Trophoblast cell (in vitro differentiated cells and primary cell): ENCODE measurements at regions not wholly inside any gene's neighbourhood (a gene's known extent, or its start where the extent isn't known, plus 50 kb on each side); places are given as distances from the start of the nearest gene placed in this dataset.
"Not testable (repeated sequence)": the region's sequence is repeated elsewhere in the genome, so short reads cannot be mapped to it uniquely, and the experiment has no call there.

Experiments used
- DNase-seq, 2 donors: peaks; one replicate each; pipeline ENCODE4 v3.0.0-alpha.2; 2016
- H2AFZ ChIP-seq: 2 replicates; pipeline ENCODE4 v1.6.1; 2013; ENCODE audit warnings: low read length, moderate library complexity, mild to moderate bottlenecking; ENCODE audit not compliant: insufficient read depth, poor library complexity
- H2AK5ac ChIP-seq: 2 replicates; pipeline ENCODE4 v1.6.1; 2013; ENCODE audit warnings: mild to moderate bottlenecking, low read length
- H2BK120ac ChIP-seq: 2 replicates; pipeline ENCODE4 v1.6.1; 2013; ENCODE audit warnings: low read length, mild to moderate bottlenecking, moderate library complexity; ENCODE audit not compliant: insufficient read depth, poor library complexity
- H2BK12ac ChIP-seq: 2 replicates; pipeline ENCODE4 v1.6.1; 2013; ENCODE audit warnings: mild to moderate bottlenecking, low read length, moderate library complexity
- H2BK5ac ChIP-seq: 2 replicates; pipeline ENCODE4 v1.6.1; 2013; ENCODE audit warnings: low read length, low read depth, moderate library complexity, mild to moderate bottlenecking; ENCODE audit not compliant: poor library complexity
- H3K14ac ChIP-seq: 2 replicates; pipeline ENCODE4 v1.6.1; 2013; ENCODE audit warnings: mild to moderate bottlenecking, low read length
- H3K18ac ChIP-seq: 2 replicates; pipeline ENCODE4 v1.6.1; 2013; ENCODE audit warnings: mild to moderate bottlenecking, low read length
- H3K23ac ChIP-seq: 2 replicates; pipeline ENCODE4 v1.6.1; 2013; ENCODE audit warnings: low read length
- H3K27ac ChIP-seq: 2 replicates; pipeline ENCODE4 v1.5.1; 2013; ENCODE audit warnings: low read depth, mild to moderate bottlenecking, inconsistent platforms, low read length, moderate library complexity
- H3K27me3 ChIP-seq: 2 replicates; pipeline ENCODE4 v1.6.1; 2013; ENCODE audit warnings: inconsistent platforms, mild to moderate bottlenecking, low read length, moderate library complexity; ENCODE audit not compliant: insufficient read depth
- H3K36me3 ChIP-seq, 2 experiments: 1 replicate in 1 of 2; 2 replicates in 1 of 2; pipeline ENCODE4 v1.6.1; 2013; ENCODE audit warnings: low read length in 2 of 2, mild to moderate bottlenecking in 2 of 2, moderate library complexity in 1 of 2; ENCODE audit not compliant: insufficient read depth in 2 of 2, control insufficient read depth in 1 of 2
- H3K4ac ChIP-seq: 2 replicates; pipeline ENCODE4 v1.6.1; 2013; ENCODE audit warnings: low read depth, mild to moderate bottlenecking, low read length, moderate library complexity
- H3K4me1 ChIP-seq, 2 experiments: 1 replicate in 1 of 2; 2 replicates in 1 of 2; pipeline ENCODE4 v1.6.1; 2013; ENCODE audit warnings: low read length in 2 of 2, mild to moderate bottlenecking in 2 of 2, moderate library complexity in 1 of 2; ENCODE audit not compliant: insufficient read depth in 2 of 2, control insufficient read depth in 1 of 2
- H3K4me2 ChIP-seq: 2 replicates; pipeline ENCODE4 v1.6.1; 2013; ENCODE audit warnings: inconsistent platforms, mild to moderate bottlenecking, low read length, moderate library complexity
- H3K4me3 ChIP-seq: 2 replicates; pipeline ENCODE4 v1.5.1; 2013; ENCODE audit warnings: mild to moderate bottlenecking, low read depth, low read length, inconsistent platforms
- H3K79me1 ChIP-seq: one replicate; pipeline ENCODE4 v1.6.1; 2013; ENCODE audit warnings: low read length
- H3K79me2 ChIP-seq: 2 replicates; pipeline ENCODE4 v1.6.1; 2013; ENCODE audit warnings: low read length, mild to moderate bottlenecking; ENCODE audit not compliant: control insufficient read depth, insufficient read depth, poor library complexity
- H3K9ac ChIP-seq: 2 replicates; pipeline ENCODE4 v1.6.1; 2013; ENCODE audit warnings: mild to moderate bottlenecking, low read length
- H3K9me3 ChIP-seq: 2 replicates; pipeline ENCODE4 v1.6.1; 2013; ENCODE audit warnings: low read depth, mild to moderate bottlenecking, control low read depth, inconsistent platforms, low read length; ENCODE audit not compliant: insufficient read depth
- H4K12ac ChIP-seq: 2 replicates; pipeline ENCODE4 v1.6.1; 2013; ENCODE audit warnings: low read depth, mild to moderate bottlenecking, low read length, moderate library complexity
- H4K8ac ChIP-seq: 2 replicates; pipeline ENCODE4 v1.6.1; 2013; ENCODE audit warnings: low read depth, mild to moderate bottlenecking, low read length, moderate library complexity
- H4K91ac ChIP-seq: one replicate; pipeline ENCODE4 v1.6.1; 2013; ENCODE audit warnings: low read depth, mild to moderate bottlenecking, low read length, moderate library complexity
- WGBS: extraction: QIAGEN DNeasy Blood & Tissue Kit; methylation state at CpG from one replicate; pipeline ENCODE4 v1.1.7; 2013; ENCODE audit warnings: missing lambda C conversion rate; ENCODE audit not compliant: insufficient read length, insufficient coverage; ENCODE audit errors: extremely low coverage; 5-methylcytosine and 5-hydroxymethylcytosine counted together

DNA sequence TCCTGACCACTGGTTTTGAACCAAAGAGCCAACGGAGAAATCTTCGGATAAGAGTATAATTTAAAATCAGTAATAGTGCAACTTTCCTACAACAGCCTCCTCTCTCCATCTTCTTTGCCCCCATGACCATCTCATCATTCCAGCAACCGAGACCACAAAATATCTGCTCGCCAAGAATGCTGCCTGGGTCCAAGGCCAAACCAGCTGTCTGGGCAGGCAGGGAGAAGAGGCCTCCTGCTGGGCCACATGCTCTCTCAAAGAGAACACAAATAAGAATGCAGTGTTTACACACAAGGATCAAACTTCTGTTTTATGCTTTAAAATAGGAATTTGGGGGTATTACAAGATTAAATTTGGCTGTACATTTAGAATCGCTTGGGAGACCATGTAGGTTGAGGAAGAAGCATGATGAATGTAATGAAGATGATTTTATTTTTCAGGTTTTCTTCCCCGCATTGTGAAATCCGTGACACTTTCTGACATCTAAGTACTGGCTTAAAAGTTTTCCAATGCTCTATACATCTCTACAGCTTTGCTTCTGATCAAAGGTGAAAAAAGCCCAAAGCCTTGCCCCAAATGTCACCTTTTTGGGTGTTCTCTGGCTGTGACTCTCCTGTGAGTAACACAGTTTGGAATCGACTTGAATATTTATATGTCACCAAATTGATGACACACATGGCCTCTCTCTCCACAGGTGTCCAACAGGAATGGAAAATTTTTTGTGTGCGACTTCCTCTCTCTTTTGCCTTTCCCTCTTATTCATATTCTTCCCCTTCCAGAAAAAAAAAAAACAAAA lies 79.4 kb upstream of the PROKR2 start:
- no peak overlapping the region for H3K27ac ChIP-seq
- H3K14ac ChIP-seq: no peak overlapping the region
- no CpG with 5 or more reads among the region's 9 CpGs for WGBS
- no peaks in the 10 kb centered on the region for H3K79me1 ChIP-seq
- no peak overlapping the region for H4K91ac ChIP-seq
- H3K4me2 ChIP-seq: no peak overlapping the region
- no peak overlapping the region for H4K12ac ChIP-seq
- no peaks in the 10 kb centered on the region for H3K9me3 ChIP-seq
- no peak overlapping the region for H3K4ac ChIP-seq
- no peak overlapping the region for H2AK5ac ChIP-seq
- H3K4me3 ChIP-seq: no peak overlapping the region
- no peaks in the 10 kb centered on the region for H3K36me3 ChIP-seq
- DNase-seq: no peak
- no peak overlapping the region for H2BK120ac ChIP-seq
- H3K18ac ChIP-seq: no peak overlapping the region
- H4K8ac ChIP-seq: no peak overlapping the region
- no peak overlapping the region for H3K23ac ChIP-seq
- no peak overlapping the region for H2BK5ac ChIP-seq
- no peak overlapping the region for H2AFZ ChIP-seq
- no peak overlapping the region for H2BK12ac ChIP-seq
- H3K9ac ChIP-seq: no peak overlapping the region
- no peaks in the 10 kb centered on the region for H3K4me1 ChIP-seq
- no peaks in the 10 kb centered on the region for H3K79me2 ChIP-seq
- H3K27me3 ChIP-seq: no peaks in the 10 kb centered on the region

DNA sequence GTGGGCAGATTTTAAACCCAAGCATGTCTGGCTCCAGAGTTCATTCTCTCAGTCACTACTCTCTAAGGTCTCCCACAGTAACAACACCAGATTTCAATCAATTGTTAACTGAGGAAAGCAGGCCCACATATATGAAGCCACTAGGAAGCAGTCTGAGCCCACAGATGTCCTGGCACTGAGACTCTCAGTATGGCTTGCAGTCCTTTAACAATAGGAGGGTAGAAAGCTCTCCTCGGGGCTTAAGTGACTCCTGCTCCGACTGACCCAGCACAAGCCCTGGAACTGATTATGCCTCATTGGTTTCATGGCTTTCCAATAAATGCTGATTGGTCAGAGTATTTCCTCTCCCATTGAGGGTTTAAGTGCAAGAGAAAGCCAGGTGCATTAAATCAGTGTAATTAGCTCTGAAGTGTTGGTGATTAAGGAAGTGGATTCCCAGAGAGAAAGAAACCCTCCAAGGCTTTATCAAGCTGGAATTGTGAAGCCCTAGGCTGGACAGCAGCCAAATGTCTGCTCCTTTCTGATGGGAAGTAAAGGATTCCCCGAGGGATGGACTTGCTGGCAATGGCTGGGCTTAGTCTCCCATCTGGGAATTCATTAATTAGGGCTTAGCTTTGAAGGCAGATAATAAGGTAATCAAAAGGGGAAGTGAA lies 76.6 kb upstream of the PROKR2 start:
- no peaks in the 10 kb centered on the region for H3K4me1 ChIP-seq
- no peaks in the 10 kb centered on the region for H3K9me3 ChIP-seq
- no peak overlapping the region for H2AFZ ChIP-seq
- no peak overlapping the region for H4K8ac ChIP-seq
- H3K18ac ChIP-seq: no peak overlapping the region
- no peaks in the 10 kb centered on the region for H3K36me3 ChIP-seq
- no peak for DNase-seq
- H3K4me3 ChIP-seq: no peak overlapping the region
- no peaks in the 10 kb centered on the region for H3K79me2 ChIP-seq
- no peak overlapping the region for H2BK12ac ChIP-seq
- WGBS: no CpG with 5 or more reads among the region's 3 CpGs
- H3K23ac ChIP-seq: no peak overlapping the region
- no peaks in the 10 kb centered on the region for H3K27me3 ChIP-seq
- H3K79me1 ChIP-seq: no peaks in the 10 kb centered on the region
- H3K9ac ChIP-seq: no peak overlapping the region
- H3K27ac ChIP-seq: no peak overlapping the region
- no peak overlapping the region for H3K4me2 ChIP-seq
- no peak overlapping the region for H4K91ac ChIP-seq
- H2BK5ac ChIP-seq: no peak overlapping the region
- H2AK5ac ChIP-seq: no peak overlapping the region
- H3K14ac ChIP-seq: no peak overlapping the region
- no peak overlapping the region for H3K4ac ChIP-seq
- H2BK120ac ChIP-seq: no peak overlapping the region
- H4K12ac ChIP-seq: no peak overlapping the region

GRCh38 chr20:5390720-5391119 lies 74.0 kb upstream of the PROKR2 start:
- no CpG with 5 or more reads among the region's 3 CpGs for WGBS
- H2BK120ac ChIP-seq: no peak overlapping the region
- H3K79me2 ChIP-seq: no peaks in the 10 kb centered on the region
- H3K14ac ChIP-seq: no peak overlapping the region
- H3K9ac ChIP-seq: no peak overlapping the region
- no peak overlapping the region for H2AK5ac ChIP-seq
- no peak overlapping the region for H2BK5ac ChIP-seq
- DNase-seq: no peak
- H4K91ac ChIP-seq: no peak overlapping the region
- H4K12ac ChIP-seq: no peak overlapping the region
- H4K8ac ChIP-seq: no peak overlapping the region
- no peak overlapping the region for H3K23ac ChIP-seq
- H3K27ac ChIP-seq: no peak overlapping the region
- no peaks in the 10 kb centered on the region for H3K27me3 ChIP-seq
- H3K4me2 ChIP-seq: no peak overlapping the region
- no peak overlapping the region for H3K18ac ChIP-seq
- no peaks in the 10 kb centered on the region for H3K9me3 ChIP-seq
- H3K4me1 ChIP-seq: no peaks in the 10 kb centered on the region
- no peak overlapping the region for H2BK12ac ChIP-seq
- no peak overlapping the region for H3K4ac ChIP-seq
- no peaks in the 10 kb centered on the region for H3K79me1 ChIP-seq
- no peak overlapping the region for H2AFZ ChIP-seq
- no peak overlapping the region for H3K4me3 ChIP-seq
- no peaks in the 10 kb centered on the region for H3K36me3 ChIP-seq

- not testable (repeated sequence) for H3K27me3 ChIP-seq, H3K4ac ChIP-seq, DNase-seq, H3K4me3 ChIP-seq, H3K4me1 ChIP-seq, H4K12ac ChIP-seq, H4K91ac ChIP-seq, H2BK12ac ChIP-seq, H3K14ac ChIP-seq, H3K18ac ChIP-seq, H2BK120ac ChIP-seq, H4K8ac ChIP-seq, H2BK5ac ChIP-seq, H3K79me2 ChIP-seq, H3K23ac ChIP-seq, H2AFZ ChIP-seq, H3K36me3 ChIP-seq, H2AK5ac ChIP-seq, H3K4me2 ChIP-seq, H3K27ac ChIP-seq, H3K79me1 ChIP-seq, H3K9ac ChIP-seq, H3K9me3 ChIP-seq
- WGBS: no CpG with 5 or more reads among the region's 3 CpGs
Measured at GRCh38 chr20:5386846-5387245, 70.1 kb upstream of the PROKR2 start.
